ENCODE measurements at regions not wholly inside any gene's neighbourhood (a gene's known extent, or its start where the extent isn't known, plus 50 kb on each side); places are given as distances from the start of the nearest gene placed in this dataset.

DNA sequence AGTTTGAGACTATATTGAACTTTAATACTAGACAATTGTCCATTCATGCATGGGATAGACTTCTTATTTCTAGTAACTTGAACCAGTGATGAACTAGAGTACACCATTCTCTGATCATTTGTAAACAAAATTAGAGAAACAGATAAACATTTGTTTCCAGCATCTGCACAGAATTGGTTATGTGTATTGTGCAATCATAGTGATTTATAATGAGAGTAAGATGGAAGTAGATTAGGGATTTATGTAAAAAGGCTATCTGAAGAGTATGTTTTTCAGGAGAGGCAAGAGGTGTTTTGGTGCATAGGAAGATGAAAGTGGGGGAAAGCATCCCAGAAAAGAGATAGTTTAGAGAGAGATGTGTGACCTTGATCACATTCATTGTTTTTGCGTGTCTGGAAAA, 695.0 kb downstream of the SQOR start:
- DNase-seq (ENCODE audit: low read depth, low spot score), result no peak
- TF ChIP-seq, protein P1, sequence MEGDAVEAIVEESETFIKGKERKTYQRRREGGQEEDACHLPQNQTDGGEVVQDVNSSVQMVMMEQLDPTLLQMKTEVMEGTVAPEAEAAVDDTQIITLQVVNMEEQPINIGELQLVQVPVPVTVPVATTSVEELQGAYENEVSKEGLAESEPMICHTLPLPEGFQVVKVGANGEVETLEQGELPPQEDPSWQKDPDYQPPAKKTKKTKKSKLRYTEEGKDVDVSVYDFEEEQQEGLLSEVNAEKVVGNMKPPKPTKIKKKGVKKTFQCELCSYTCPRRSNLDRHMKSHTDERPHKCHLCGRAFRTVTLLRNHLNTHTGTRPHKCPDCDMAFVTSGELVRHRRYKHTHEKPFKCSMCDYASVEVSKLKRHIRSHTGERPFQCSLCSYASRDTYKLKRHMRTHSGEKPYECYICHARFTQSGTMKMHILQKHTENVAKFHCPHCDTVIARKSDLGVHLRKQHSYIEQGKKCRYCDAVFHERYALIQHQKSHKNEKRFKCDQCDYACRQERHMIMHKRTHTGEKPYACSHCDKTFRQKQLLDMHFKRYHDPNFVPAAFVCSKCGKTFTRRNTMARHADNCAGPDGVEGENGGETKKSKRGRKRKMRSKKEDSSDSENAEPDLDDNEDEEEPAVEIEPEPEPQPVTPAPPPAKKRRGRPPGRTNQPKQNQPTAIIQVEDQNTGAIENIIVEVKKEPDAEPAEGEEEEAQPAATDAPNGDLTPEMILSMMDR (IDR thresholded peaks at IDR 0.05; ENCODE audit: low read depth, low read length), result no peak
- in situ Hi-C loops (cut with HindIII; ENCODE audit: low sequenced_read_pairs), result no loop called here
- H3K4me3 ChIP-seq (ENCODE audit: low read depth, low read length), result no peak overlapping the region

DNA sequence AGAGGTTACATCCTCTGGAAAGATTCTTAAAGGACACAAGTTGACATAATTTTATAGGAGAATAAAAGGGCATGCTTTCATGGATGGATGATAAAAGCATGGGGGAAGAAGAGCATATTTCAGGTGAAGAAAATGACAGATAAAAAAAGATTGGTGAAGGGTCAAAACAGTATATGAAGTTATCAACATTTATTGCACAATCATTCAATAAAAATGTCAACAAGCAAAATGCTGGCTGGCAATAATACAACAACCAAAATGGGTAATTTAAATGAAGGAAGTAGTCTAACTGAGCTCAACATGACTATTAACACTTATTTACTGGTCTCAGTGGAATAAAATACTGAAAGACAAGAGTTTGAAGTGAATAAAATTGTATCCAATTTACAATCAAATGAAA, 696.7 kb downstream of the SQOR start:
- in situ Hi-C loops (cut with HindIII; ENCODE audit: low sequenced_read_pairs), result no loop called here
- DNase-seq (ENCODE audit: low read depth, low spot score), result no peak
- TF ChIP-seq, protein P1 (IDR thresholded peaks at IDR 0.05; ENCODE audit: low read depth, low read length), result no peak
- H3K4me3 ChIP-seq (ENCODE audit: low read depth, low read length), result no peak overlapping the region

GRCh38 chr15:46343196-46343935, 708.5 kb downstream of the SQOR start:
- H3K4me3 ChIP-seq (ENCODE audit: low read depth, low read length), result no peak overlapping the region
- no peak for DNase-seq (ENCODE audit: low read depth, low spot score)
- TF ChIP-seq, protein P1 (IDR thresholded peaks at IDR 0.05; ENCODE audit: low read depth, low read length), result no peak
- in situ Hi-C loops (cut with HindIII; ENCODE audit: low sequenced_read_pairs), result no loop called here

- TF ChIP-seq, protein P1 (IDR thresholded peaks at IDR 0.05; ENCODE audit: low read depth, low read length), result no peak
- no peak overlapping the region for H3K4me3 ChIP-seq (ENCODE audit: low read depth, low read length)
- in situ Hi-C loops (cut with HindIII; ENCODE audit: low sequenced_read_pairs), result no loop called here
- no peak for DNase-seq (ENCODE audit: low read depth, low spot score)
Observed at GRCh38 chr15:46344115-46344724, 709.4 kb downstream of the SQOR start.

GRCh38 chr15:46344915-46345314, 710.1 kb downstream of the SQOR start:
- no peak overlapping the region for H3K4me3 ChIP-seq (ENCODE audit: low read depth, low read length)
- in situ Hi-C loops (cut with HindIII; ENCODE audit: low sequenced_read_pairs), result no loop called here
- DNase-seq (ENCODE audit: low read depth, low spot score), result no peak
- TF ChIP-seq, protein P1 (IDR thresholded peaks at IDR 0.05; ENCODE audit: low read depth, low read length), result no peak

DNA sequence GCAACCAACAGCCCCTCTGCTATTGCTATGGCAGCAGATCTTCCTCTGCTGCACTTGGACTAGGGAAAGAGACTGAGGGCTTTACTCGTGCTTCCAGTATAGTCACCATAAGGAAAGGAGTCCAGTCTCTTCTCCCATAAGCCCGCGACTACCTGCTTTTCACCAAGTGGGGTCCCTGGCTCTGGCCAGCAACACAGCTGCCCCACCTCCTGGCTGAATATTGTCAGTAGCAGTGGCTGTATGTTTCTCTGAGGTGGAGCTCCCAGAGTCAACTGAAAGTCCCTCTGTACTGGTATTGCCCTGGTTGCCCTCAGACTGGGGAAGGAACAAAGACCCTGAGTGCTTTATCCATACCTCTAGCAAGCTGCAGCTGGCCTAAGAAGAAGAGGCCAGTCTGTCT, 719.6 kb downstream of the SQOR start:
- no peak overlapping the region for H3K4me3 ChIP-seq (ENCODE audit: low read depth, low read length)
- TF ChIP-seq, protein P1 (IDR thresholded peaks at IDR 0.05; ENCODE audit: low read depth, low read length), result no peak
- no peak for DNase-seq (ENCODE audit: low read depth, low spot score)
- in situ Hi-C loops (cut with HindIII; ENCODE audit: low sequenced_read_pairs), result no loop called here
